T-helper 1 cell (primary cell): ENCODE measurements at regions not wholly inside any gene's neighbourhood (a gene's known extent, or its start where the extent isn't known, plus 50 kb on each side); places are given as distances from the start of the nearest gene placed in this dataset.
"Not testable (repeated sequence)": the region's sequence is repeated elsewhere in the genome, so short reads cannot be mapped to it uniquely, and the experiment has no call there.

ENCODE experiments used
- DNase-seq, 5 donors: peaks; one replicate each; pipeline ENCODE4 v3.0.0-alpha.2; 2012 to 2020

DNA sequence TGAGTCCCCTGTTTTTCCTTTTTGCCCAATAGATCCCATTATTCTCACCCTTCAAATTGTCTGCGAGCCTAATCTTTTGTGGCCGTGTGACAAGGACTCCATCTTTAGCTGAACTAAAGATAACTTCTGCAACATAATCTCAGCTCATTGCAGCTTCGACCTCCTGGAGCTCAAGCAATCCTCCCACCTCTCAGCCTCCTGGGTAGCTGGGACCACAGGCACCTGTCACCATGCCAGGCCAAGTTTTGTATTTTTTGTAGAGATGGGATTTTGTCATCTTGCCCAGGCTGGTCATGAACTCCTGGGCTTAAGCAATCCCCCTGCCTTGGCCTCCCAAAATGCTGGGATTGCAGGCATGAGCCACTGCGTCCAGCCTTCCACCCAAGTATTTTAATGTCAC lies 161.0 kb downstream of the GJA1 start:
- DNase-seq: no peak

DNA sequence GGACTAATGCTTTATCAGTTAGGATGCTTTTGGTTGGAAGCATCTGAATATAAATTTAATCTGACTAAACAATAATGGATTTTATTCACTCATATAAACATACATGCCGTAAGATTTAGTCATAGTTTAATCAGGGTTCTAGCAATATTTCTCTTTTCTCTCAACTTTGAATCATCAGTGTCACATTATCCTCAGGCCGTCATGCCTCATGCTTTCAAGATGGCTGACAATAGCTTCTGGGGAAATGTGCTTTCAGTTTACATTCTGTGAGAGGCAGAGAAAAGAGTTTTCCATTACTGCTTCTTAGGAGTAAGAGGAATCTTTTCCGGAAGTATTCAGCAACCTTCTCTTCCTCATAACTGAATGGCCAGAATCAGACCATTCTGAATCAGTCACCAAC lies 162.2 kb downstream of the GJA1 start:
- DNase-seq: no peak

DNA sequence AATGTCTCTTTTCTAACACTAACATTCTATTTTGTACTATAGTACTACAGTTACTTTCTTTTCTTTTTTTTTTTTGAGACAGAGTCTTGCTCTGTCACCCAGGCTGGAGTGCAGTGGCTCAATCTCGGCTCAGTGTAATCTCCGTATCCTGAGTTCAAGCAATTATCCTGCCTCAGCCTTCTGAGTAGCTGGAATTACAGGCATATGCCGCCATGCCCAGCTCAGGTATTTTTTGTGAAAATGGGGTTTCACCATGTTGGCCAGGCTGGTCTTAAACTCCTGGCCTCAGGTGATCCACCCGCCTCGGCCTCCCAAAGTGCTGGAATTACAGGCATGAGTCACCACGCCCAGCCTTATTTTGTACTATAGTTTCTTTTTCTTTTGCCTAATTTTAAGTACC lies 163.9 kb downstream of the GJA1 start:
- not testable (repeated sequence) for DNase-seq

DNA sequence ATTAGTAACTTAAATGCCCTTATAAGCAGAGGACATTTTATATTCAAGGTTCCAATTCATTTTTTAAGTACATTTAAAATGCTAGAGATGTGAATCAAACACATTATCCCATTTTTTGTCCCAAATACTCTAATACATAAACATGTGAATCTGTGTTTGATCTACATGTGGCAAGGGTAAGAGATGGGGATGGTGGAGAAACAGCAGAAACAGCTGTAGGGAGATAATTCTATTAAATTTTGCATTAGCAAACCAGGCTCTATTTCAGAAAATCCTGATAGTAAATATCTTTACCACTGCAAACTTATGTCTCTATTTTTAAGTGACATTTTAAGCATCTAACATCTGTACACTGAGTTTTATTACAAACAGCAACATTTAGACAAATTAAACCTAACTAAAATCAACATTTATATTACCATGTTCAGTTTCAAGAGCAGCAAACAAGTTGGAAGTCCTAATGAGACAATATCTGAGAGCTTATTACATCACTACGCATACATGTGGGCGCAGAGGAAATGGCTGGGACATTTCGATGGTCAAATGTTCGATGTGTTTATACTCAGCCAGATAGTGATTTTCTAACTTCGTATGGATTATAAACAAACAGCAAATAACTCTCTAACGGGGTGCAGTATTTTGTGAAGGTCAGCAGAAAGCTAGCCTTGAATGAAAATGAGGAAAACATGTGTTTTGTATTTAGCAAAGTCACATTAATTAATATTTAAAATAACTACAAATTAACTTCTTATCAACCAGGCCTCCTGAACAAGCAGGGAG lies 165.1 kb downstream of the GJA1 start:
- DNase-seq: no peak

- DNase-seq: no peak
Measured at GRCh38 chr6:121603486-121603885, 168.0 kb downstream of the GJA1 start.

DNA sequence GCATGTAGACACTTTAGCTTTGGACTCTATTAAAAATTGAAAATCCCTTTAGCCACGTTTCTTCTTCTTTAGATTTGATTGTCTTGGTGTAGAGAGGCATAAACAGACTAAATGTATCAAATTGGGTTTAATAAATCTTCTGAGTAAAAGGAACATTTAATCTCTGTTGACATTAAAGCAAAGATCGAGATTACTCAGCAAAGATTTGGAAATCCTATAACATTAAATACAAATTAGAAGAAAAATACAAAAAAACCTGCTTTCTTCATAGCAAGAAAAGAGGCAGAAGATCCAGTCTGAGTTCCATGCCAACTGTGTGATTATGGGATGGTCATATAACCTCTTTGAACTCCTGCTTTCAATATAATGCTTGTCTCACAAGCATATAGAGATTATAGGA lies 172.3 kb downstream of the GJA1 start:
- DNase-seq: no peak

GRCh38 chr6:121608270-121608669 lies 172.8 kb downstream of the GJA1 start:
- no peak for DNase-seq

- DNase-seq: no peak
Measured at GRCh38 chr6:121609281-121609680, 173.8 kb downstream of the GJA1 start.

DNA sequence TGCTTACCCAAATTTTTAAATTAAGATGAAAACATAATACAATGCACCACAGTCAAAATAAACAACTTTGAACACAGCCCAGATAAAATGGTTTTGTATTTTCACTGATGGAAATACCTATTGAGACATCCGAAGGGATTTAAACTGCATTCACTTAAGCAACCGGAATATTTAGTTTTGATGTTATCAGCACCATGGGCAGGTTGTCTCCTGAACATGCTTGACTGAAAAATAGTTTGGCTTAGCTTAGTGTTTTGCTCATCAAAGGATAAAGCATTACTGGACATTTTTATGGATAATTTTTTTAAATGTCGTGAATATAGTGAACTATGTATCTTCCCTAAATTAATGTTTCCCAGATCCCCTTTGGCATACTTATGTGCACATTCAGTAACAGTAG lies 177.5 kb downstream of the GJA1 start:
- no peak for DNase-seq

- no peak for DNase-seq
Measured at GRCh38 chr6:121614115-121614514, 178.7 kb downstream of the GJA1 start.

- DNase-seq: no peak
Measured at GRCh38 chr6:121615493-121615892, 180.0 kb downstream of the GJA1 start.

GRCh38 chr6:121616406-121616805 lies 181.0 kb downstream of the GJA1 start:
- no peak for DNase-seq

DNA sequence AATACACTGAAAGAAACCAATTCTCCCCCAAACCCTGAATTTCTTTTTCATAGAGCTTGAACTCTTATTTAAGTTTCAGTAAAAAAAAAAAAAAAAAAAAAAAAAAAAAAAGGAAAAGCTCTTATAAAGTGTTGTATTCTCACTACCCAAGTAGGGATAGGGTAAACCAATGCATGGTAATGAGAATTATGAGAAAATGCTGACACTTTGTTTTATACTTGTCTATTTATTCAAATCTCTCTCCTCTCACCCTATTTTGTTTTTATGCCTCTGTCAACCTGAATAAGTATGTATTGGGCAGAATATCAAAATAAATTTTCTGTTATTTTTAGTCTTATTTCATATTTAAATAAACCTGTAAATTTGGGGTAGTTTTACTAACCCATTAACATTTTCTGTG lies 181.9 kb downstream of the GJA1 start:
- no peak for DNase-seq

- DNase-seq: no peak
Measured at GRCh38 chr6:121619013-121619412, 183.6 kb downstream of the GJA1 start.

DNA sequence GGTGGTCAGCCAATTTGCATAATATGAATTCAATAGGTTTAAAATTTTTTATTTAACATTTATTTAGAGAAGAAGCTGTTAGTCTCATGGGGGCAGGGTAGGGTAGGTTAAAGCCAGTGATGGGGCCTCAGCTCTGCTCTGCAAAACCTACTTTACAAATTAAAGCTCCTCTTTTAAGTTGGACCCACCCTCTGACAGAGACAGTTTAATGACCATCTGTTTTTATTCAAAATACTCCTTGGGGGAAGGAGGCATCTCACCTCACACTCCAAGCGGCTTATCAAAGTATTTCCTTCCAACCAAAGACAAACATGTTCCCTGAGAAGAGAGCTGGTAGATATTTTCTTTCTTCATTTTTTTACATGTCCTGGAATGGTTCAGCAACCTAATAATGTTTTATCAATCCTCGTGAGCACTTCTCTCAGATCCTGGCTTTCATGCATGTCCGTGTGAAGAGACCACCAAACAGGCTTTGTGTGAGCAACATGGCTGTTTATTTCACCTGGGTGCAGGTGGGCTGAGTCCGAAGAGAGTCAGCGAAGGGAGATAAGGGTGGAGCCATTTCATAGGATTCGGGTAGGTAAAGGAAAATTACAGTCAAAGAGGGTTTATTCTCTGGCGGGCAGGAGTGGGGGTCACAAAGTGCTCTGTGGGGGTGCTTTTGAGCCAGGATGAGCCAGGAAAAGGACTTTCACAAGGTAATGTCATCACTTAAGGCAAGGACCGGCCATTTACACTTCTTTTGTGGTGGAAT lies 184.7 kb downstream of the GJA1 start:
- no peak for DNase-seq

- no peak for DNase-seq
Measured at GRCh38 chr6:121627761-121628160, 192.3 kb downstream of the GJA1 start.

DNA sequence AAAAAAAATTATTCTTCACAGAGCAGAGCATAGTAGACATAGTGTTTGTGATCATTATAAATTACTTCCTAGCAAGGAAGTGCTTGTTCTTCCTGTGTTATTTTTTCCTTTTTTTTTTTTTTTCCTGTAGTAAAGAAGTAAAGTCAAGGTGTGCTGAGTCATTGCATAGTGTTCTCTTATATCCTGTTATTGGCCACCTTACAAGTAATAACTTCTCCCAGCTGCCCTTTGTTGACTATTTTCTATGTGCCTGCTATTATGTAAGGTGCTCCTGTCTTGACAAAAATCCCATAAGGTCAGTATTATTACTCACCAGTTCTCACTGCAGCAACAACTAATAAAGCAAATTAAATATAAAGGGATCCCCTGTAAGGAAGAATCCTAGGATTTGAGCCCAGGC lies 195.3 kb downstream of the GJA1 start:
- no peak for DNase-seq

DNA sequence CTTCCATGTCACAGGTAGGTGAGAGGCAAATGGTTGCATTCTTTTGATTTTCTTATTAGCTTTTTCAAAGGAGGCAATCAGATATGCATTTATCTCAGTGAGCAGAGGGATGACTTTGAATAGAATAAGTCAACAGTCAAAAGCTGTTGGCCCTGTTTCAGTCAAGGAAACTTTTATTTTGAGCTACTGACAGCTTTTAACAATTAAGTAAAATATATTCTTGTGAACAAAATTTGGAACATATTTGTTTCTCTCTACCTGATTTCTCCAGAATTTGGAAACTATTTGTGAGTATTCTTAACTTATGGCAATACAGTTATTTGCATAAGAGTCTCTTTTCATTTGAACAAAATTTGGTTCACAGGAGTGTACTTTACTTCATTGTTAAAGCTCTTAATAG lies 196.3 kb downstream of the GJA1 start:
- not testable (repeated sequence) for DNase-seq

DNA sequence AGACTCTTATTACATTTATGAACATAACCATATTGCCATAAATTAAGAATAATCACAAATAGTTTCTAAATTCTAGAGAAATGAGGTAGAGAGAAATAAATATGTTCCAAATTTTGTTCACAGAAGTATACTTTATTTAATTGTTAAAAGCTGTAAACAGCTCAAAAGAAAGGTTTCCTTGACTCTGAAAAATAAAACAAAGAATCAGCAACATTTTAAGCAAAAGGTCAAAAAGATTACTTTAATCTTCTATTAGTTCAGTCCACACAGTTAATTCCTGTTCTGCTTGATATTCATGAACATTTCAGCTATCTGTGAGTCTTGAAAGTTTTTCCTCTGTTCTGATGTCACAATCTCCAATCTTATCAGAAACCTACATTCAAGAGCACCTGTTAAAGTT lies 197.9 kb downstream of the GJA1 start:
- no peak for DNase-seq

- DNase-seq: not testable (repeated sequence)
Measured at GRCh38 chr6:121634586-121634985, 199.1 kb downstream of the GJA1 start.

GRCh38 chr6:121635355-121635754 lies 199.9 kb downstream of the GJA1 start:
- no peak for DNase-seq

- not testable (repeated sequence) for DNase-seq
Measured at GRCh38 chr6:121636217-121636616, 200.8 kb downstream of the GJA1 start.

- DNase-seq: no peak
Measured at GRCh38 chr6:121639021-121639420, 203.6 kb downstream of the GJA1 start.

DNA sequence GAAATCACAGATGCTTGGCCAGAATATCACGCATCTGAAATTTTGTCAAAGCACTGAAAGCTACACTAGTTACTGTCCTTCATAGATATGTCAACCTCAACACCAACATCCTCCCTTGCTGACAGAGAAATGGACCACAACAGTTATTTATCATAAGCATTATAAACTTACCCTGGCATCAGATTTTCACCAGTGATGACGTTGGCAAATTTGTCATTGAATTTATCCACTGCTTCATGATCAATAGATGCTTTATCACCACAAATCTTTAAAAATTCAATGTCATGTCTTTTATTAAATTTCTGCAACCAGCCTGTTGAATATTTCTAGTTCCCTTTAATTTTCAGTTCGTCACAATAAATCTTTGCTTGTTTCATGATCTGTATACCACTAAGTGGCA lies 205.7 kb downstream of the GJA1 start:
- no peak for DNase-seq
